PFSK-1 (cell line): ENCODE measurements at regions not wholly inside any gene's neighbourhood (a gene's known extent, or its start where the extent isn't known, plus 50 kb on each side); places are given as distances from the start of the nearest gene placed in this dataset.

Experiments
- FOXP2 ChIP-seq: optimal IDR thresholded peaks from 2 replicates; pipeline ENCODE3; 2011; ENCODE audit warnings: borderline replicate concordance, control low read depth, inconsistent platforms; ENCODE audit not compliant: insufficient read depth; ENCODE audit errors: extremely low read length, extremely low read depth
- POLR2AphosphoS5 ChIP-seq: IDR thresholded peaks from 2 replicates; pipeline ENCODE4 v1.6.1; 2012; ENCODE audit warnings: low read depth, mild to moderate bottlenecking, control low read depth, low read length, moderate library complexity
- REST ChIP-seq, 2 experiments: IDR thresholded peaks; 2 replicates each; pipeline versions ENCODE4 v1.6.1 to v1.8.0; 2011 to 2012; ENCODE audit warnings: low read depth in 2 of 2, low read length in 2 of 2, control low read depth in 1 of 2, inconsistent platforms in 1 of 2, mild to moderate bottlenecking in 1 of 2, moderate library complexity in 1 of 2; ENCODE audit not compliant: insufficient read depth in 1 of 2
- SIN3A ChIP-seq: IDR thresholded peaks from 2 replicates; pipeline ENCODE4 v1.6.1; 2012; ENCODE audit warnings: mild to moderate bottlenecking, low read length, moderate library complexity, borderline replicate concordance; ENCODE audit not compliant: insufficient read depth
- TAF1 ChIP-seq: IDR thresholded peaks from 2 replicates; pipeline ENCODE4 v1.6.1; 2012; ENCODE audit warnings: low read length, control low read depth, borderline replicate concordance; ENCODE audit not compliant: insufficient read depth

DNA sequence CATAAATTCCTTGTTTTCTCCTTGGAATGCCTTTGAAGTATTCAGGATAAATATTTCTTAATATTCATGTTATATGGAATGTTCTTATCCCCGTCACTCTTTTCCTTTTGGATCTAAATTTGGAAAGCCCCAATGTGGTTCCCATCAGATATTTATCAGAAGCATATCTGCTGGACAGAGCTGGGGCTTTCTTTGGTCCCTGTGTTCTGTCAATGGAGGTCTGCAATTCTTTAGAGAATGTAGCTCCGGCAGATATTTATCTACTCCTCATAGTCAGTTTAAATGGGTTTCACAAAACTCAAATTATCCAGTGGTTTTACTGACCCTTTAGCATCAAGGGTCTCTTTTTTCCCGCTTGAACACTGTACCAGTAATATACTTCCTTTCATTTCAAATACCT, 167.8 kb upstream of the SCN7A start:
- 0 out of 4 replicates have a peak, but pooled peaks of 1 of the 2 experiments have one; percentile 19 for TF ChIP-seq REST (IDR thresholded peaks at IDR 0.05; ENCODE audit: insufficient read depth in 1 of 2, low read depth in 2 of 2, low read length in 2 of 2)
- TF ChIP-seq FOXP2 = no peak
- no peak for TF ChIP-seq SIN3A
- no peak for TF ChIP-seq POLR2AphosphoS5
- TF ChIP-seq TAF1 = no peak

DNA sequence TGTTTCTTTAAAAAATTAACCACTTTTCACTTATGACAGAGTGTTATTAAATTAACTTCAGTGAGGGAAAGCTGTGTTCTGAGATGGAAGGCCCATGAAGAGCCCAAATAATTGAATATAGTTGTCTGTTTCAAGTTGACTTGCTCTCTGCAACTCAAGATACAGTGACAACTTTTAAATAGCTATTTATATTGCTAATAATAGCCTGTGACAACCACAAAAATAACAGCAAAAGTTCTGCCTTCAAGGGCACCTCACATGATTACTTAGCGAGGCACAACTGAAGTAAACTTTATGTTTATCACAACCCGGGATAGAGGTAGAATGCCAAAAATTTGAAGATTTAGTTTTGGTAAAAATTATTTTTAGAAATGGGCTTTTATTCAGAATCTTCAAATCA, 167.3 kb upstream of the SCN7A start:
- TF ChIP-seq TAF1 (no peak), REST (IDR thresholded peaks at IDR 0.05; ENCODE audit: insufficient read depth in 1 of 2, low read depth in 2 of 2, low read length in 2 of 2) (no peak), POLR2AphosphoS5 (no peak), FOXP2 (no peak), SIN3A (no peak)

GRCh38 chr2:166658901-166659300, 164.9 kb upstream of the SCN7A start:
- no peak for TF ChIP-seq REST (IDR thresholded peaks at IDR 0.05; ENCODE audit: insufficient read depth in 1 of 2, low read depth in 2 of 2, low read length in 2 of 2)
- no peak for TF ChIP-seq TAF1

DNA sequence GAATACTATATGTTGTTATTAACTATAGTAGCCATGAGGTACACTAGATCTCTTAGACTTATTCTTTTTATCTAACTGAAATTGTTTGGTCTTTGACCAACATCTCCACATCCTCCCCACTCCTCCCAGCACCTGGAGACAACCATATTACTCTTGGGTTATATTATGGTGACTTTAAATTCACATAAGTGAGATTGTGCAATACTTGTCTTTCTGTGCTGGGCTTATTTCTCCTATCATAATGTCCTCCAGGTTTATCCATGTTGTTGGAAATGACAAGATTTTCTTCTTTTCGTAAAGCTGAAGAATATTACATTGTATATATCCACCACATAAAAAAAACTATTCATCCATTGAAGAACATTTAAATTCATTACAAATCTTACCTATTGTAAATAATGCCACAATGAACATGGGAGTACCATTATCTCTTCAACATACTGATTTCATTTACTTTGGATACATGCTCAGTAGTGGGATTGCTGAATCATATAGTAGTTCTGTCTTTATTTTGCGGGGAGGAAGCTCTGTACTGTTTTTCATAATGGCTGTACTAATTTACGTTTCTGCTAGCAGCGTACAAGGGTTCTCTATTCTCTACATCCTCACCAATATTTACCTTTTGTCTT, 159.2 kb upstream of the SCN7A start:
- no peak for TF ChIP-seq REST (IDR thresholded peaks at IDR 0.05; ENCODE audit: insufficient read depth in 1 of 2, low read depth in 2 of 2, low read length in 2 of 2)
- no peak for TF ChIP-seq TAF1
- TF ChIP-seq FOXP2 = no peak
- TF ChIP-seq SIN3A = no peak; the same call in 1 of the 2 replicates
- no peak for TF ChIP-seq POLR2AphosphoS5

- TF ChIP-seq REST (IDR thresholded peaks at IDR 0.05; ENCODE audit: insufficient read depth in 1 of 2, low read depth in 2 of 2, low read length in 2 of 2) (no peak), TAF1 (no peak), POLR2AphosphoS5 (no peak), SIN3A (no peak), FOXP2 (no peak)
Measured at GRCh38 chr2:166651991-166652390, 157.9 kb upstream of the SCN7A start.
